NCI-H82 (cell line): ENCODE measurements at regions not wholly inside any gene's neighbourhood (a gene's known extent, or its start where the extent isn't known, plus 50 kb on each side); places are given as distances from the start of the nearest gene placed in this dataset.
"Not testable (repeated sequence)": the region's sequence is repeated elsewhere in the genome, so short reads cannot be mapped to it uniquely, and the experiment has no call there.

Experiments used
- DNase-seq: peaks from one replicate; lab custom pipeline; 2025; lab: John Stamatoyannopoulos, UW

- DNase-seq = no peak
Measured at GRCh38 chr6:169861431-169862042, 110.1 kb downstream of the ERMARD start.

- DNase-seq = no peak
Measured at GRCh38 chr6:169859978-169860703, 108.7 kb downstream of the ERMARD start.

DNA sequence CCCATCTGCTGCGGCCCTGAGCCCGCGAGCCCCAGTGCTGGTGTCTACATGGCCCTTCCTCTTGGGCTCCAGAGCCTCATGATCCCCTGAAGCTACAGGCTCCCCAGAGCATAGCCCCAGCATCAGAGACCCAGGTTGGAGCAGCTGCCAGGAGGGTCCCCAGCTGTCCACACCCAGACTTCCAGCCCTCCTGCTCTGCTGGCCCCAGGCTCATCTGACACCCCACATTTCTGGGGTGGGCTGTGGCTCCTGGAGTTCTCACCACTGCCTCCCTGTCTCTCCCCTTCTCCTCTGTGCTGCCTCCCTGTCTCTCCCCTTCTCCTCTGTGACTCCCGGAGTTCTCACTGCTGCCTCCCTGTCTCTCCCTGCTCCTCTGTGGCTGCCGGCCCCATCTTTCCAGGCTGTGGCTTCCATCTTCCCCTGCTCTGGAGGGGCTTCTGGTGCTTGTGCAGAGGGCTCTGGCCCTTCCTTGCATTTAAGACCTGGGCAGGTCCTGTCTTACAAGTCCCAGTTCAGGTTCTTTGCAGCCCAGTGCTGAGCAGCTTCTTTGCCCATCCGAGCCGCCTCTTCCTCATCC lies 108.1 kb downstream of the ERMARD start:
- no peak for DNase-seq

DNA sequence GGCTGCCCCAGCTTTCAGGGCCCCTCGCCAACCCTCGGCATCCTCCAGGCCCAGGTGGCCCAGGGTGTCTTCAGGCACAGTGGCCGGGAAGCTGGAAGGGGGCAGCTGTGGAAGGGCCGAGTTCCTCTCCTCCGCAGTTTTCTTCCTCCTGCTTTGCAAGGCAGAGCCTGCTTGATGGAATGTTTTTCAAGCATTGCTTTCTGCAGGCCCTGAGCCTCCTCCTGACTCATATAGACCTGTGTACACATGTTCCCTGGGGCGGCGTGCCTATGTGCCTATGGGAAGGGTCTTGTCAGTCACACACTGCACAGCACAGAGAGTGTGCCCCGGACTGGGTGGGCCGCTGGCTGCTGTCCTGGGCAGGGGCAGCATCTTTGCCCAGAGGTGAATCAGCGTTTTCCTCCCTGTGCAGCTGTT lies 107.5 kb downstream of the ERMARD start:
- DNase-seq = no peak

DNA sequence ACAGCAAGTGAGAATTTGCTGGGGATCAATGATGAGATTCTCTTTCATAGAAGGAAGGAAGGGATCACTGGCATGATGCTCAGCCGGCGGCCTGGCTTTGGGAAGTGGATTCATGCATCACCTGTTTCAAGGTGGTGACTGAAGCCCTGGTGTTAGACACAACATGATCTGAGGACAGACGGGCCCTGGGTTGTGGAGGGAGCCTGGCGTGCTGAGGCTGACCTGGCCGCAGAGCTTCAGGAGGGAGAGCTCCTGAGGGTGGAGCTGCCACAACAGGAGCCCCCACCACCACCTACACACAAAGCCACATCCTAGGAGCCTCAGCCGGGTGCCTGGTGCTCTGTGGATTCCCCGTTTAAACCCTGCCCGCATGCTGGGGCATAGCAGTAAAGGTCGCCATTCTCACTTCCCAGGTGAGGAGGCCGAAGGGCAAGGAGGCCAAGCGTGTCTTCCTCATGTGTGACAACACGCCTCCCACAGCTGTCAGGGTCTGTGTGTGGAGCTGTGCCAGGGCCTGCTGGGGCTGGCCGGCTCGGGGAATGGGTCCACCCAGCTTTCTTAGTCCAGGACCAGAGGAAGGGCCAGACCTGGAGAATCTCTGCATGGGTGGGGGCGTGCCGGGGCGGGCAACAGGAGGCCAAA lies 107.0 kb downstream of the ERMARD start:
- no peak for DNase-seq

- DNase-seq = no peak
Measured at GRCh38 chr6:169857343-169858292, 106.2 kb downstream of the ERMARD start.

GRCh38 chr6:169856442-169857342 lies 105.3 kb downstream of the ERMARD start:
- DNase-seq = not testable (repeated sequence)

GRCh38 chr6:169854813-169855212 lies 103.4 kb downstream of the ERMARD start:
- no peak for DNase-seq

DNA sequence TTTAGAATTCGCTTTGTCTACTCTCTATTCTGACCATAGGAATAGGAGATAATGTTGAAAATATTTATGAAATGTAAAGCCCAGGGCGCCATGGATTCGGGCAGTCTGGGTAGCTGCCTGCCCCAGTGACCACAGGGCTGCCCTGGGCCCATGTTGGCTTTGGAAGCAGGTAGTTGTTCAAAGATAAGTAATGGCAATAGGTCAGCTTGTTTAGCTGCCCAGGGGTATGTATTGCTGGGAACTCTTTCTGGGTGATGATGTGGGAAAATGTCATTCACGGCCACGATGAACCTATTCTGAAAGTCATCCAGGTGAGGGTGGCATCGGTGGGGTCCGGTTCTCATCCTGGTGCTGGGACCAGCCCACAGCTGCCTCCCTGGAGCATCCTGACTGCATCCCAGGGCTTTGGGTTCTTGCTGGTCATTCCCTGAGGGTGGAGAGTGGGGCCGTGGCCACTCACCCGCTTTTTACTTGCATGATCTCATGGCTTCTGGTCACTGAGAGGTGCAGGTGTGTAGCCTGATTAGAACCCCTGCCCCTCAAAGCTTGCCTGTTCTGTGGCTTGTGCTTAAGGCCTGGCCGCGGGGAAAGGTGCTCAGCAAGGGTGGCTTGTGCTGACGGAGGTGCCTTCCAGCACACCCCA lies 102.8 kb downstream of the ERMARD start:
- no peak for DNase-seq

DNA sequence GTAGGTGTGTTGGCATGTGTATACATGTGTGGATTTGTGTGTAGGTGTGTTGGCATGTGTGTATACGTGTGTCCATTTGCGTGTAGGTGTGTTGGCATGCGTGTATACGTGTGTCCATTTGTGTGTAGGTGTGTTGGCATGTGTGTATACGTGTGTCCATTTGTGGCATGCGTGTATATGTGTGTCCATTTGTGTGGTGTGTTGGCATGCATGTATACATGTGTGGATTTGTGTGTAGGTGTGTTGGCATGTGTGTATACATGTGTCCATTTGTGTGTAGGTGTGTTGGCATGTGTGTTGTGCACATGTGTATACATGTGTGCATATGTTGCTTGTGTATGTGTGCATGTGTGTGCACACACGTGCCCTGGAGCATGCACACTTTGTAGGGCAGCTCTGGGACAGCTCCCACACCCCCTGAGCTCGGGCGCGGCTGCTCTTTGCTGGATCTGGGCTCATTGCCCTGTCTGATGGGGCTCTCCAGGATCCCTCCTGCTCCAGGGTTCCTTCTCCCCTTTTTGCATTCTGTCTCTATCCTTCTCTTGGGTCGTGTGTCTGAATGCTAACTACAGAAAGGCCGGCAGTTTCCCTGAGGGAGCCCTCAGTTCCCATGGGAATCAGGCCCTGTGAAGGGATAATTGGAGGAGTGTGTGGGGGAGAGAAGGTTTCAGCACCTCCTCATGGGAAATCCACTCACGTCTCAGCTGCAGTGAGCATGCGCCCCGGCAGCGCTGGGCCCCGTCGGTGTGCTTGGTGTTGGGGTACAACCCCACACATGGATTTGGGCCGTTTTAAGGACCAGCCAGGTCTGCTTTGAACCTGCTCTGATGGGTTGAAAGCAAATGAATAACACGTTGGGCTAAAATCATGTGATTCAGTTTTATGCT lies 102.0 kb downstream of the ERMARD start:
- DNase-seq = no peak

GRCh38 chr6:169852504-169853195 lies 101.2 kb downstream of the ERMARD start:
- no peak for DNase-seq

- peak; percentile 98 for DNase-seq
Measured at GRCh38 chr6:169851641-169852503, 100.5 kb downstream of the ERMARD start.

DNA sequence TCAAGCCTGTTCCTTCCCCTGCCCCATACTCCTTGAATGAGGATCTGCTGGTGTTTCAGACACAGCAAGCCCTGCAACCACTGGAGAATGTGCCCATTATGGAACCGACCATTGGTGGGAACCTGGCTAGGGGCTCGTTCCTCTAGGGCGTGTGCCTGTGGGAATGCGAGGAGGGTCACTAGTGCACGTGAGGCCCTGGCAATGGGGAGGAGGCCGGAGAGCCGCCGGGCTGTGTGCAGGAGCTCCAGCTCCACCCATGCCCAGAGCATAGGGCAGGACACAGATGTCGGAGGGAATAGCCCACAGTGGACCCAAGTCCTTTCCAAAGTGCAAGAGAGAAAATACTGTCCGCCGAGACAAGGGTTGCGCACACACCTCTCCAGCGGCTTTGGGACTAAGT lies 99.3 kb downstream of the ERMARD start:
- no peak for DNase-seq

DNA sequence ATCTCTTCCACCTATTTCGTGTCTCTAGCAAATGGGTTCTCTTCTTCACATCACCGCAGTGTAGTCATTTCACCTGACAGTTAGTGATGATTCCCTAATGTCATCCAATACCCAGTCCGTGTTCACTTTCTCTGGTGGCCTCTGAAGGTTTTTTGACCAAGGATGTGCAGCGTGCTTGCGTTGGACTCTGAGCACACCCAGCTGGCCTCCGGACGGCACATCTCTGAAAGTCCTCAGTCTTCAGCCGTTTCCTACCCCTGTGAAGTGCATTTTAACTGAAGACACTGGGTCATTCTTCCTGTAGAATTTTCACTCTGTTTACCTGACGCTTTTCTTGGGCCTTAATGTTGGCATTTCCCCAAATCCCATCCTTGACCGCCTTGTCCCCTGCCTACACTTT lies 98.7 kb downstream of the ERMARD start:
- DNase-seq = no peak

GRCh38 chr6:169849396-169849795 lies 98.0 kb downstream of the ERMARD start:
- no peak for DNase-seq

DNA sequence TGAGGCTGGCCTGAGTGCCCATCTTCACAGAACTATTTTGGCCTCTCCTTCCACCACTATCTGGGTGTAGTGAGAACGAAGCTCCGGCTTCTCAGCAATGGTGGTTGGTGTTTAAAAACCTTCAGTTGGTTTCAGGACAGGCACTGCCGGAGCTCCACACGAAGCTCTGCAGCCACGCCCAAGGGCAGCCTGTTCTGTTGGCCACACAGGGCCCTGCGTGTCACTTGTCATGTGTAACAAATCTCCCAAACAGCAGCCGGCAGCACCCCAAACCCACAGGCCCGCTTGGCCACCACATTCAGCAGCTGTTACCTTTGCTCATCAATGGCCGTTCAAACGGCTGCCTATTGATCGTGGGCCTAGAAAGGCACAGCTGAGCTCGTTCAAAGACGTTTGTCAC lies 97.5 kb downstream of the ERMARD start:
- no peak for DNase-seq

- no peak for DNase-seq
Measured at GRCh38 chr6:169847901-169848311, 96.5 kb downstream of the ERMARD start.
